OCI-LY1 (cell line): ENCODE measurements at regions not wholly inside any gene's neighbourhood (a gene's known extent, or its start where the extent isn't known, plus 50 kb on each side); places are given as distances from the start of the nearest gene placed in this dataset.

Source experiments
- H2AFZ ChIP-seq: fragments of 200-600 bp; sonication (generic), shearing (Covaris generic); 2 replicates; pipeline ENCODE4 v1.6.0; 2014; ENCODE audit warnings: antibody characterized with exemption, mild to moderate bottlenecking, low read length
- H3F3A ChIP-seq: fragments of 200-600 bp; sonication (generic), shearing (Covaris generic); 2 replicates; pipeline ENCODE4 v1.6.0; 2014; ENCODE audit warnings: mild to moderate bottlenecking, antibody characterized with exemption, low read length, moderate library complexity; ENCODE audit not compliant: insufficient read depth
- H3K27ac ChIP-seq: fragments of 200-600 bp; sonication (generic); 2 replicates; pipeline ENCODE4 v1.5.1; 2014; ENCODE audit warnings: low read length, mixed run types, mild to moderate bottlenecking, low read depth; ENCODE audit not compliant: poor library complexity, severe bottlenecking
- H3K27me3 ChIP-seq: fragments of 200-600 bp; sonication (generic); 2 replicates; pipeline ENCODE4 v1.6.0; 2014; ENCODE audit warnings: antibody characterized with exemption, mild to moderate bottlenecking, low read length, moderate library complexity; ENCODE audit not compliant: insufficient read depth
- H3K36me3 ChIP-seq: fragments of 200-600 bp; sonication (generic); 2 replicates; pipeline ENCODE4 v1.6.1; 2014; ENCODE audit warnings: mild to moderate bottlenecking, antibody characterized with exemption, low read length, moderate library complexity, mixed read lengths; ENCODE audit not compliant: insufficient read depth
- H3K4me1 ChIP-seq: fragments of 200-600 bp; sonication (generic); 2 replicates; pipeline ENCODE4 v1.5.1; 2014; ENCODE audit warnings: mild to moderate bottlenecking, low read length, moderate library complexity; ENCODE audit not compliant: insufficient read depth, severe bottlenecking
- H3K4me2 ChIP-seq: fragments of 200-600 bp; sonication (generic), shearing (Covaris generic); 2 replicates; pipeline ENCODE4 v1.6.1; 2014; ENCODE audit warnings: low read length
- H3K4me3 ChIP-seq: fragments of 200-600 bp; sonication (generic); 2 replicates; pipeline ENCODE4 v1.5.1; 2014; ENCODE audit warnings: low read length, low read depth, mild to moderate bottlenecking, mixed read lengths; ENCODE audit not compliant: poor library complexity, severe bottlenecking
- H3K79me2 ChIP-seq: fragments of 200-600 bp; shearing (Covaris generic); 2 replicates; pipeline ENCODE4 v1.6.1; 2016; ENCODE audit warnings: mixed run types, low read length, mixed read lengths; ENCODE audit not compliant: insufficient read depth
- H3K9ac ChIP-seq: fragments of 200-600 bp; sonication (generic), shearing (Covaris generic); 2 replicates; pipeline ENCODE4 v1.6.1; 2014; ENCODE audit warnings: mild to moderate bottlenecking, low read length, mixed read lengths
- H3K9me2 ChIP-seq: fragments of 200-600 bp; sonication (generic), shearing (Covaris generic); 2 replicates; pipeline ENCODE4 v1.6.1; 2014; ENCODE audit warnings: low read depth, mild to moderate bottlenecking, low read length, mixed read lengths
- H3K9me3 ChIP-seq: fragments of 200-600 bp; shearing (Covaris generic); 2 replicates; pipeline ENCODE4 v1.6.1; 2014; ENCODE audit warnings: low read length, mixed read lengths
- H4K20me1 ChIP-seq: fragments of 200-600 bp; sonication (generic), shearing (Covaris generic); 2 replicates; pipeline ENCODE4 v1.6.0; 2016; ENCODE audit warnings: mild to moderate bottlenecking, low read length; ENCODE audit not compliant: insufficient read depth
- CTCF ChIP-seq: fragments of 200-600 bp; sonication (generic), shearing (Covaris generic); IDR thresholded peaks from 2 replicates; pipeline ENCODE4 v1.5.1; 2017; ENCODE audit warnings: mild to moderate bottlenecking, antibody characterized with exemption, low read length, moderate library complexity, mixed read lengths
- EZH2 ChIP-seq: fragments of 200-600 bp; sonication (generic), shearing (Covaris generic); IDR thresholded peaks from 2 replicates; pipeline ENCODE4 v1.8.0; 2017; ENCODE audit warnings: borderline replicate concordance, mixed run types, mild to moderate bottlenecking, antibody characterized with exemption, low read length, moderate library complexity, mixed read lengths

- Histone ChIP-seq H3K27ac (no peak overlapping the region), H3K4me1 (no peaks in the 10 kb centered on the region), H3K9ac (no peak overlapping the region), H3K9me3 (no peaks in the 10 kb centered on the region), H3K79me2 (no peaks in the 10 kb centered on the region), H3K4me3 (no peak overlapping the region), H4K20me1 (no peaks in the 10 kb centered on the region), H3K4me2 (no peak overlapping the region), H3K27me3 (0 out of 2 replicates have a peak, but pooled peaks cover 5% of the 10 kb centered on the region), H3F3A (no peaks in the 10 kb centered on the region), H3K9me2 (no peaks in the 10 kb centered on the region), H2AFZ (no peak overlapping the region), H3K36me3 (no peaks in the 10 kb centered on the region)
- TF ChIP-seq CTCF, result no peak
- no peak for TF ChIP-seq EZH2
Measured at GRCh38 chr17:72481572-72481971, 360.8 kb downstream of the SOX9 start.

- Histone ChIP-seq H3K79me2 (no peaks in the 10 kb centered on the region), H3K4me3 (no peak overlapping the region), H4K20me1 (no peaks in the 10 kb centered on the region), H2AFZ (no peak overlapping the region), H3K4me1 (no peaks in the 10 kb centered on the region), H3K9me3 (no peaks in the 10 kb centered on the region), H3K9me2 (no peaks in the 10 kb centered on the region), H3F3A (no peaks in the 10 kb centered on the region), H3K27ac (no peak overlapping the region), H3K9ac (no peak overlapping the region), H3K36me3 (no peaks in the 10 kb centered on the region), H3K27me3 (0 out of 2 replicates have a peak, but pooled peaks cover 5% of the 10 kb centered on the region), H3K4me2 (no peak overlapping the region)
- TF ChIP-seq CTCF, result no peak
- no peak for TF ChIP-seq EZH2
Measured at GRCh38 chr17:72485596-72485995, 364.8 kb downstream of the SOX9 start.

- no peak for TF ChIP-seq EZH2
- no peak for TF ChIP-seq CTCF
- no peaks in the 10 kb centered on the region for H3K4me1 ChIP-seq
- H3F3A ChIP-seq, result no peaks in the 10 kb centered on the region
- no peaks in the 10 kb centered on the region for H3K9me2 ChIP-seq
- no peak overlapping the region for H3K4me3 ChIP-seq
- H3K27ac ChIP-seq, result no peak overlapping the region
- no peak overlapping the region for H3K9ac ChIP-seq
- no peaks in the 10 kb centered on the region for H3K9me3 ChIP-seq
- no peaks in the 10 kb centered on the region for H3K79me2 ChIP-seq
- no peak overlapping the region for H2AFZ ChIP-seq
- H3K4me2 ChIP-seq, result no peak overlapping the region
- H3K27me3 ChIP-seq, result 0 out of 2 replicates have a peak, but pooled peaks cover 5% of the 10 kb centered on the region
- H4K20me1 ChIP-seq, result no peaks in the 10 kb centered on the region
- no peaks in the 10 kb centered on the region for H3K36me3 ChIP-seq
Measured at GRCh38 chr17:72486806-72487205, 366.0 kb downstream of the SOX9 start.
